ENCODE measurements at regions not wholly inside any gene's neighbourhood (a gene's known extent, or its start where the extent isn't known, plus 50 kb on each side); places are given as distances from the start of the nearest gene placed in this dataset.

DNA sequence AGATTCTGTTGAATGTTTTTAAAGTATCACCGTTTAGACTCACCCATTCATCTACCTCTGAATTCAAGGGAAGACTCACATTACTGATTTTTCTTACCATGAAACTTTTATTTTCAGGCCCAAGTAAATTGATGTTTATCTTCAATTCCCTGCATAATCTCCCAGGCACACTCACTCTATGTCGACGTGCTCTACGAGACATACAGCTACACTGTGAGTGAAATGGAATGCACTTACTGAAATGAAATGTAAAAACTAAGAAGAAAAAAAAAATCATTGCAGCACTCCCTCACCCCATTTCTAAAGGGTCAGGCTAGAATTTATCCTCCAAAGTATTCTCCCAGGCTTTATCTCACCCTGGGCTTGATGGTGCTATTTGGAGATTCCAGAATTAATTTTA is 987.9 kb downstream of the CCSER2 start:
- intact Hi-C loops (cut with micrococcal nuclease) (no loop called here), dilution Hi-C loops (cut with HindIII; ENCODE audit: low sequenced_read_pairs, unreplicated experiment) (no loop called here), in situ Hi-C loops (cut with MboI; ENCODE audit: low sequenced_read_pairs) (no loop called here)
- Histone ChIP-seq H2AK5ac (ENCODE audit: low read depth, low read length) (no peak overlapping the region), H4K8ac (ENCODE audit: low read depth in 2 of 2, low read length in 2 of 2) (no peak overlapping the region), H3K79me1 (ENCODE audit: low read depth in 1 of 2, low read length in 2 of 2) (no peaks in the 10 kb centered on the region), H3K9ac (ENCODE audit: low read depth, low read length) (no peak overlapping the region), H3K9me1 (ENCODE audit: insufficient read depth, low read length) (no peaks in the 10 kb centered on the region), H2BK120ac (ENCODE audit: low read depth, low read length) (no peak overlapping the region), H3K23ac (ENCODE audit: low read depth, low read length) (no peak overlapping the region), H3K4me2 (ENCODE audit: low read depth, low read length) (no peak overlapping the region), H3K27ac (ENCODE audit: insufficient read depth, low read length) (no peak overlapping the region), H2AFZ (replicated peaks; ENCODE audit: low read length, poor library complexity) (no peak overlapping the region), H2BK20ac (ENCODE audit: low read depth, low read length) (no peak overlapping the region), H3K27me3 (ENCODE audit: control insufficient read depth, insufficient read depth, low read length) (no peaks in the 10 kb centered on the region), H3K4ac (ENCODE audit: low read depth, low read length) (no peak overlapping the region), H2BK15ac (ENCODE audit: low read depth, low read length) (no peak overlapping the region), H3K14ac (replicated peaks; ENCODE audit: low read depth, low read length) (no peak overlapping the region), H2AK9ac (replicated peaks; ENCODE audit: low read depth, low read length, poor library complexity) (no peak overlapping the region), H3K4me3 (ENCODE audit: insufficient read depth, low read depth, low read length) (no peak overlapping the region), H3K36me3 (ENCODE audit: control insufficient read depth, insufficient read depth, low read length) (no peaks in the 10 kb centered on the region), H3K18ac (ENCODE audit: low read depth, low read length) (no peak overlapping the region), H4K91ac (ENCODE audit: insufficient read depth, low read depth, low read length) (no peak overlapping the region), H3K56ac (ENCODE audit: extremely low read depth, insufficient read depth, low read length) (no peak overlapping the region), H3K9me3 (ENCODE audit: control insufficient read depth, insufficient read depth, low read length) (peaks cover 23% of the 10 kb centered on the region), H2BK5ac (ENCODE audit: low read depth, low read length, poor library complexity, severe bottlenecking) (no peak overlapping the region), H4K20me1 (ENCODE audit: insufficient read depth, low read length) (no peaks in the 10 kb centered on the region), H4K5ac (ENCODE audit: low read depth, low read length) (no peak overlapping the region), H3K4me1 (ENCODE audit: control insufficient read depth, insufficient read depth, low read length) (no peaks in the 10 kb centered on the region)
- no CpG with 5 or more reads among the region's 4 CpGs for WGBS, 2 experiments (ENCODE audit: extremely low coverage in 2 of 2, insufficient read length in 1 of 2)
- ChIA-PET POLR2A (ENCODE audit: unreplicated experiment) (no interaction called here), CTCF (no interaction called here)
- TF ChIP-seq SMC3 (IDR thresholded peaks at IDR 0.05; ENCODE audit: low read depth, low read length) (no peak), MAFK (IDR thresholded peaks at IDR 0.05; ENCODE audit: low read depth, low read length) (no peak), NFE2L2 (IDR thresholded peaks at IDR 0.05; ENCODE audit: low read depth, low read length) (no peak), RAD21 (IDR thresholded peaks at IDR 0.05; ENCODE audit: low read length) (no peak), MXI1 (IDR thresholded peaks at IDR 0.05; ENCODE audit: borderline replicate concordance, low read depth, low read length) (no peak), CEBPB (IDR thresholded peaks at IDR 0.05; ENCODE audit: low read depth, low read length) (no peak), CHD1 (IDR thresholded peaks at IDR 0.05; ENCODE audit: low read depth, low read length) (no peak), RFX5 (IDR thresholded peaks at IDR 0.05; ENCODE audit: low read depth, low read length) (no peak), BHLHE40 (IDR thresholded peaks at IDR 0.05; ENCODE audit: low read depth, low read length) (no peak), RCOR1 (IDR thresholded peaks at IDR 0.05; ENCODE audit: insufficient replicate concordance, low read length) (no peak), MAZ (IDR thresholded peaks at IDR 0.05; ENCODE audit: borderline replicate concordance, low read depth, low read length) (no peak), FOS (IDR thresholded peaks at IDR 0.05; ENCODE audit: low read depth, low read length) (no peak), POLR2A (IDR thresholded peaks at IDR 0.05; ENCODE audit: low read depth, low read length) (no peak)
- TF ChIP-seq, protein P1, sequence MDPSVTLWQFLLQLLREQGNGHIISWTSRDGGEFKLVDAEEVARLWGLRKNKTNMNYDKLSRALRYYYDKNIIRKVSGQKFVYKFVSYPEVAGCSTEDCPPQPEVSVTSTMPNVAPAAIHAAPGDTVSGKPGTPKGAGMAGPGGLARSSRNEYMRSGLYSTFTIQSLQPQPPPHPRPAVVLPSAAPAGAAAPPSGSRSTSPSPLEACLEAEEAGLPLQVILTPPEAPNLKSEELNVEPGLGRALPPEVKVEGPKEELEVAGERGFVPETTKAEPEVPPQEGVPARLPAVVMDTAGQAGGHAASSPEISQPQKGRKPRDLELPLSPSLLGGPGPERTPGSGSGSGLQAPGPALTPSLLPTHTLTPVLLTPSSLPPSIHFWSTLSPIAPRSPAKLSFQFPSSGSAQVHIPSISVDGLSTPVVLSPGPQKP (IDR thresholded peaks at IDR 0.05; ENCODE audit: borderline replicate concordance, low read depth, low read length): no peak
- TF ChIP-seq, protein P2, sequence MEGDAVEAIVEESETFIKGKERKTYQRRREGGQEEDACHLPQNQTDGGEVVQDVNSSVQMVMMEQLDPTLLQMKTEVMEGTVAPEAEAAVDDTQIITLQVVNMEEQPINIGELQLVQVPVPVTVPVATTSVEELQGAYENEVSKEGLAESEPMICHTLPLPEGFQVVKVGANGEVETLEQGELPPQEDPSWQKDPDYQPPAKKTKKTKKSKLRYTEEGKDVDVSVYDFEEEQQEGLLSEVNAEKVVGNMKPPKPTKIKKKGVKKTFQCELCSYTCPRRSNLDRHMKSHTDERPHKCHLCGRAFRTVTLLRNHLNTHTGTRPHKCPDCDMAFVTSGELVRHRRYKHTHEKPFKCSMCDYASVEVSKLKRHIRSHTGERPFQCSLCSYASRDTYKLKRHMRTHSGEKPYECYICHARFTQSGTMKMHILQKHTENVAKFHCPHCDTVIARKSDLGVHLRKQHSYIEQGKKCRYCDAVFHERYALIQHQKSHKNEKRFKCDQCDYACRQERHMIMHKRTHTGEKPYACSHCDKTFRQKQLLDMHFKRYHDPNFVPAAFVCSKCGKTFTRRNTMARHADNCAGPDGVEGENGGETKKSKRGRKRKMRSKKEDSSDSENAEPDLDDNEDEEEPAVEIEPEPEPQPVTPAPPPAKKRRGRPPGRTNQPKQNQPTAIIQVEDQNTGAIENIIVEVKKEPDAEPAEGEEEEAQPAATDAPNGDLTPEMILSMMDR (conservative IDR thresholded peaks at IDR 0.05; ENCODE audit: low read depth, low read length): no peak
- TF ChIP-seq, protein P3, sequence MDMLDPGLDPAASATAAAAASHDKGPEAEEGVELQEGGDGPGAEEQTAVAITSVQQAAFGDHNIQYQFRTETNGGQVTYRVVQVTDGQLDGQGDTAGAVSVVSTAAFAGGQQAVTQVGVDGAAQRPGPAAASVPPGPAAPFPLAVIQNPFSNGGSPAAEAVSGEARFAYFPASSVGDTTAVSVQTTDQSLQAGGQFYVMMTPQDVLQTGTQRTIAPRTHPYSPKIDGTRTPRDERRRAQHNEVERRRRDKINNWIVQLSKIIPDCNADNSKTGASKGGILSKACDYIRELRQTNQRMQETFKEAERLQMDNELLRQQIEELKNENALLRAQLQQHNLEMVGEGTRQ (IDR thresholded peaks at IDR 0.05; ENCODE audit: low read depth, low read length): no peak
- BruUV-seq (replicated peaks): no TSS peak
- no peak for ATAC-seq (ENCODE audit: low read depth)
- no peak for DNase-seq
